IMR-90 (cell line): ENCODE measurements at regions not wholly inside any gene's neighbourhood (a gene's known extent, or its start where the extent isn't known, plus 50 kb on each side); places are given as distances from the start of the nearest gene placed in this dataset.

Source experiments
- ATAC-seq: fragments of 200-7000 bp; cut with Tn5 transposase; 2 replicates; pipeline ENCODE4 v1.9.1; 2020; ENCODE audit warnings: low read depth, mild to moderate bottlenecking, moderate library complexity
- BruUV-seq: library from RNA; stranded (reverse); fragments of 400-500 nt; replicated peaks from 2 replicates; lab custom pipeline; 2021; lab: Mats Ljungman, UMichigan
- CTCF ChIA-PET: fragments of 300-600 bp; formaldehyde crosslinking; extraction: SDS; loops from one replicate; lab custom pipeline; 2021; ENCODE audit warnings: antibody characterized with exemption; lab: Yijun Ruan, JAX
- POLR2A ChIA-PET: fragments of 300-600 bp; sonication (Branson Sonifier 250); formaldehyde crosslinking; loops from one replicate; lab custom pipeline; 2022; ENCODE audit warnings: antibody characterized with exemption; ENCODE audit not compliant: unreplicated experiment; lab: Charles Lee
- DNase-seq: peaks from one replicate; pipeline ENCODE4 v3.0.0; 2013
- H2AFZ ChIP-seq: replicated peaks from 2 replicates; pipeline ENCODE3; 2013; ENCODE audit warnings: low read length, mild to moderate bottlenecking; ENCODE audit not compliant: poor library complexity
- H2AK5ac ChIP-seq: 2 replicates; pipeline ENCODE4 v1.6.1; 2013; ENCODE audit warnings: low read depth, low read length, inconsistent platforms
- H2AK9ac ChIP-seq: replicated peaks from 2 replicates; pipeline ENCODE3; 2013; ENCODE audit warnings: mild to moderate bottlenecking, low read depth, low read length, moderate library complexity; ENCODE audit not compliant: poor library complexity
- H2BK120ac ChIP-seq: 2 replicates; pipeline ENCODE4 v1.6.1; 2013; ENCODE audit warnings: low read depth, low read length, inconsistent platforms
- H2BK15ac ChIP-seq: 3 replicates; pipeline ENCODE4 v1.6.1; 2013; ENCODE audit warnings: low read depth, low read length, inconsistent platforms
- H2BK20ac ChIP-seq: 2 replicates; pipeline ENCODE4 v1.6.1; 2013; ENCODE audit warnings: low read depth, mild to moderate bottlenecking, inconsistent platforms, low read length, moderate library complexity
- H2BK5ac ChIP-seq: 2 replicates; pipeline ENCODE4 v1.6.1; 2013; ENCODE audit warnings: mild to moderate bottlenecking, low read depth, low read length, inconsistent platforms; ENCODE audit not compliant: poor library complexity, severe bottlenecking
- H3K14ac ChIP-seq: replicated peaks from 2 replicates; pipeline ENCODE4 v1.6.1; 2013; ENCODE audit warnings: low read depth, low read length, inconsistent platforms
- H3K18ac ChIP-seq: 2 replicates; pipeline ENCODE4 v1.6.1; 2013; ENCODE audit warnings: low read depth, low read length, control low read depth
- H3K23ac ChIP-seq: 2 replicates; pipeline ENCODE4 v1.6.1; 2013; ENCODE audit warnings: low read depth, low read length, inconsistent platforms
- H3K27ac ChIP-seq: 2 replicates; pipeline ENCODE4 v1.5.1; 2013; ENCODE audit warnings: mild to moderate bottlenecking, control low read depth, low read length; ENCODE audit not compliant: insufficient read depth
- H3K27me3 ChIP-seq: 2 replicates; pipeline ENCODE4 v1.6.1; 2013; ENCODE audit warnings: low read length; ENCODE audit not compliant: control insufficient read depth, insufficient read depth
- H3K36me3 ChIP-seq: 2 replicates; pipeline ENCODE4 v1.6.1; 2013; ENCODE audit warnings: low read length, mixed read lengths; ENCODE audit not compliant: control insufficient read depth, insufficient read depth
- H3K4ac ChIP-seq: 2 replicates; pipeline ENCODE4 v1.6.1; 2013; ENCODE audit warnings: low read depth, low read length, inconsistent platforms
- H3K4me1 ChIP-seq: 2 replicates; pipeline ENCODE4 v1.6.1; 2013; ENCODE audit warnings: low read length, mixed read lengths; ENCODE audit not compliant: control insufficient read depth, insufficient read depth
- H3K4me2 ChIP-seq: 2 replicates; pipeline ENCODE4 v1.6.1; 2013; ENCODE audit warnings: low read depth, mild to moderate bottlenecking, control low read depth, low read length, moderate library complexity
- H3K4me3 ChIP-seq: 2 replicates; pipeline ENCODE4 v1.5.1; 2013; ENCODE audit warnings: low read depth, mild to moderate bottlenecking, control low read depth, low read length, moderate library complexity; ENCODE audit not compliant: insufficient read depth
- H3K56ac ChIP-seq: 2 replicates; pipeline ENCODE4 v1.6.1; 2013; ENCODE audit warnings: low read length, inconsistent platforms; ENCODE audit not compliant: insufficient read depth; ENCODE audit errors: extremely low read depth
- H3K79me1 ChIP-seq, 2 experiments: 2 replicates each; pipeline ENCODE4 v1.6.1; 2013; ENCODE audit warnings: low read length in 2 of 2, inconsistent platforms in 1 of 2, low read depth in 1 of 2
- H3K9ac ChIP-seq: 2 replicates; pipeline ENCODE4 v1.6.1; 2013; ENCODE audit warnings: low read depth, low read length, control low read depth
- H3K9me1 ChIP-seq: 2 replicates; pipeline ENCODE4 v1.6.1; 2013; ENCODE audit warnings: low read length, inconsistent platforms; ENCODE audit not compliant: insufficient read depth
- H3K9me3 ChIP-seq: 2 replicates; pipeline ENCODE4 v1.6.1; 2013; ENCODE audit warnings: low read length; ENCODE audit not compliant: control insufficient read depth, insufficient read depth
- H4K20me1 ChIP-seq: 2 replicates; pipeline ENCODE4 v1.6.1; 2013; ENCODE audit warnings: low read length, inconsistent platforms; ENCODE audit not compliant: insufficient read depth
- H4K5ac ChIP-seq: 2 replicates; pipeline ENCODE4 v1.6.1; 2013; ENCODE audit warnings: mild to moderate bottlenecking, low read depth, low read length, control low read depth
- H4K8ac ChIP-seq, 2 experiments: 2 replicates each; pipeline ENCODE4 v1.6.1; 2013; ENCODE audit warnings: low read depth in 2 of 2, low read length in 2 of 2, control low read depth in 1 of 2, inconsistent platforms in 1 of 2
- H4K91ac ChIP-seq: 2 replicates; pipeline ENCODE4 v1.6.1; 2013; ENCODE audit warnings: low read depth, low read length, inconsistent platforms; ENCODE audit not compliant: insufficient read depth
- BHLHE40 ChIP-seq: fragments of 150-350 bp; IDR thresholded peaks from 2 replicates; pipeline ENCODE4 v1.6.1; 2016; ENCODE audit warnings: mild to moderate bottlenecking, low read depth, low read length
- CEBPB ChIP-seq: IDR thresholded peaks from 2 replicates; pipeline ENCODE4 v1.6.1; 2012; ENCODE audit warnings: low read depth, low read length, improper control_type of control experiment
- CHD1 ChIP-seq: IDR thresholded peaks from 2 replicates; pipeline ENCODE4 v1.6.1; 2012; ENCODE audit warnings: low read depth, low read length, improper control_type of control experiment
- FOS ChIP-seq: fragments of 150-350 bp; IDR thresholded peaks from 2 replicates; pipeline ENCODE4 v1.6.1; 2016; ENCODE audit warnings: low read depth, low read length
- MAFK ChIP-seq: IDR thresholded peaks from 2 replicates; pipeline ENCODE4 v1.6.1; 2012; ENCODE audit warnings: low read depth, low read length, improper control_type of control experiment
- MAZ ChIP-seq: IDR thresholded peaks from 2 replicates; pipeline ENCODE4 v1.6.1; 2012; ENCODE audit warnings: low read depth, mild to moderate bottlenecking, low read length, improper control_type of control experiment, moderate library complexity, borderline replicate concordance
- MXI1 ChIP-seq: IDR thresholded peaks from 2 replicates; pipeline ENCODE4 v1.6.1; 2012; ENCODE audit warnings: low read depth, mild to moderate bottlenecking, low read length, moderate library complexity, borderline replicate concordance
- NFE2L2 ChIP-seq: fragments of 150-350 bp; IDR thresholded peaks from 2 replicates; pipeline ENCODE4 v1.6.1; 2016; ENCODE audit warnings: low read depth, mild to moderate bottlenecking, low read length
- POLR2A ChIP-seq: IDR thresholded peaks from 2 replicates; pipeline ENCODE4 v1.6.1; 2012; ENCODE audit warnings: mild to moderate bottlenecking, low read depth, low read length
- RCOR1 ChIP-seq: IDR thresholded peaks from 2 replicates; pipeline ENCODE4 v1.6.1; 2012; ENCODE audit warnings: mild to moderate bottlenecking, low read length, improper control_type of control experiment; ENCODE audit not compliant: insufficient replicate concordance
- RFX5 ChIP-seq: IDR thresholded peaks from 2 replicates; pipeline ENCODE4 v1.8.0; 2012; ENCODE audit warnings: low read depth, mild to moderate bottlenecking, low read length, moderate library complexity
- SMC3 ChIP-seq: fragments of 150-350 bp; IDR thresholded peaks from 2 replicates; pipeline ENCODE4 v1.6.1; 2016; ENCODE audit warnings: low read depth, mild to moderate bottlenecking, antibody characterized with exemption, low read length, moderate library complexity
- USF2 ChIP-seq: fragments of 150-350 bp; IDR thresholded peaks from 2 replicates; pipeline ENCODE4 v1.6.1; 2017; ENCODE audit warnings: mild to moderate bottlenecking, antibody characterized with exemption, low read length, low read depth
- WGBS, 2 experiments: methylation state at CpG; one replicate each; pipeline versions ENCODE4 v1.1.5 to v1.1.7; 2013; ENCODE audit warnings: missing lambda C conversion rate in 2 of 2; ENCODE audit not compliant: insufficient read length in 1 of 2; ENCODE audit errors: extremely low coverage in 2 of 2; 5-methylcytosine and 5-hydroxymethylcytosine counted together
- dilution Hi-C: fragments of 300-500 bp; cut with HindIII; formaldehyde crosslinking; loops from one replicate; pipeline ENCODE4 v1.14.3; 2018; ENCODE audit warnings: low sequenced_read_pairs; ENCODE audit not compliant: unreplicated experiment
- in situ Hi-C: fragments of 300-500 bp; cut with MboI; formaldehyde crosslinking; loops from 3 replicates; pipeline ENCODE4 v1.14.3; 2019; ENCODE audit warnings: low sequenced_read_pairs, inconsistent platforms, mixed read lengths
- intact Hi-C: fragments of 100-400 bp; cut with micrococcal nuclease; formaldehyde crosslinking; loops from 2 replicates; pipeline ENCODE4 v1.10.0; 2022
- TF ChIP-seq, protein P1 (sequence below): conservative IDR thresholded peaks from 2 replicates; pipeline ENCODE4 v1.5.1; 2012; ENCODE audit warnings: mild to moderate bottlenecking, low read depth, low read length, improper control_type of control experiment

- 63% methylated on average over 1 of the region's 4 CpGs; no CpG with 5 or more reads in 1 of the 2 experiments for WGBS, 2 experiments
- Histone ChIP-seq H3K4me3 (no peak overlapping the region), H4K8ac (no peak overlapping the region), H3K27me3 (peaks cover 1% of the 10 kb centered on the region; the same call in 1 of the 2 replicates), H2BK5ac (no peak overlapping the region), H3K9me1 (no peaks in the 10 kb centered on the region), H2AK9ac (no peak overlapping the region), H3K18ac (no peak overlapping the region), H3K79me1 (no peaks in the 10 kb centered on the region), H4K91ac (no peak overlapping the region), H3K56ac (no peak overlapping the region), H4K20me1 (no peaks in the 10 kb centered on the region), H3K27ac (no peak overlapping the region), H2BK120ac (no peak overlapping the region), H3K9ac (no peak overlapping the region), H2BK20ac (no peak overlapping the region), H3K23ac (no peak overlapping the region), H3K4me1 (no peaks in the 10 kb centered on the region), H3K4ac (no peak overlapping the region), H3K14ac (no peak overlapping the region), H2BK15ac (no peak overlapping the region), H3K9me3 (no peaks in the 10 kb centered on the region), H2AK5ac (no peak overlapping the region), H2AFZ (no peak overlapping the region), H3K4me2 (no peak overlapping the region), H3K36me3 (no peaks in the 10 kb centered on the region), H4K5ac (no peak overlapping the region)
- DNase-seq (no peak), ATAC-seq (no peak)
- ChIA-PET POLR2A (no interaction called here), CTCF (no interaction called here)
- intact Hi-C loops = no loop called here
- TF ChIP-seq MAZ (no peak), CEBPB (no peak), FOS (no peak), MAFK (no peak), BHLHE40 (no peak), RCOR1 (no peak), MXI1 (no peak), RFX5 (no peak), SMC3 (no peak), USF2 (no peak), NFE2L2 (no peak), CHD1 (no peak), POLR2A (no peak)
- TF ChIP-seq, protein P1, sequence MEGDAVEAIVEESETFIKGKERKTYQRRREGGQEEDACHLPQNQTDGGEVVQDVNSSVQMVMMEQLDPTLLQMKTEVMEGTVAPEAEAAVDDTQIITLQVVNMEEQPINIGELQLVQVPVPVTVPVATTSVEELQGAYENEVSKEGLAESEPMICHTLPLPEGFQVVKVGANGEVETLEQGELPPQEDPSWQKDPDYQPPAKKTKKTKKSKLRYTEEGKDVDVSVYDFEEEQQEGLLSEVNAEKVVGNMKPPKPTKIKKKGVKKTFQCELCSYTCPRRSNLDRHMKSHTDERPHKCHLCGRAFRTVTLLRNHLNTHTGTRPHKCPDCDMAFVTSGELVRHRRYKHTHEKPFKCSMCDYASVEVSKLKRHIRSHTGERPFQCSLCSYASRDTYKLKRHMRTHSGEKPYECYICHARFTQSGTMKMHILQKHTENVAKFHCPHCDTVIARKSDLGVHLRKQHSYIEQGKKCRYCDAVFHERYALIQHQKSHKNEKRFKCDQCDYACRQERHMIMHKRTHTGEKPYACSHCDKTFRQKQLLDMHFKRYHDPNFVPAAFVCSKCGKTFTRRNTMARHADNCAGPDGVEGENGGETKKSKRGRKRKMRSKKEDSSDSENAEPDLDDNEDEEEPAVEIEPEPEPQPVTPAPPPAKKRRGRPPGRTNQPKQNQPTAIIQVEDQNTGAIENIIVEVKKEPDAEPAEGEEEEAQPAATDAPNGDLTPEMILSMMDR = no peak
- BruUV-seq = no TSS peak
- dilution Hi-C loops = no loop called here
- in situ Hi-C loops = no loop called here
Observed at GRCh38 chr9:87446527-87446926, 51.1 kb upstream of the DAPK1 start.
